ENCODE measurements at regions not wholly inside any gene's neighbourhood (a gene's known extent, or its start where the extent isn't known, plus 50 kb on each side); places are given as distances from the start of the nearest gene placed in this dataset.

DNA sequence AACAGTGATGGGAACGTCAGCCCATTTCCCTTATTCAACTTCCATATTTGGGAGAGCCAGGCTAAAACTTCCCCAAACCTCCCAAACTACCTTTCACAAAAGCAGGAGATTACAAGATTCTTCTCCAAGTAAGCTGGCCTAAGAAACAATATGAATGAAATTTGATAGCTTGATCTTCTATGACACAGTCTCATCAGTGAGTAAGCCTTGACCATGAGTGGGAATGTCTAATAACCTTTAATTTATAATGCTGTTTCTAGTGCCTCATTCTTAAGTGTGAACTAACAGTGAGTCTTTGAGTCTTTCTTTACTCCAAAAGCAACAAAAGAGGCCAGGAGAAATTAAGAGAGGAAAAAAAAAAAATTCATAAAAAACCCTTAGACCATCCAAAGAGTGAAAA, 1379.9 kb downstream of the EFNA5 start:
- no peaks in the 10 kb centered on the region for H3K36me3 ChIP-seq (replicated peaks in 1 of 2; ENCODE audit: control insufficient read depth in 1 of 2, insufficient read depth in 2 of 2, low read length in 1 of 2)
- ChIA-PET CTCF (no interaction called here), POLR2A (no interaction called here)
- no peak overlapping the region for H3K9ac ChIP-seq
- peaks cover 10% of the 10 kb centered on the region for H3F3A ChIP-seq (replicated peaks; ENCODE audit: insufficient read depth)
- no peak overlapping the region for H3K4me2 ChIP-seq
- peaks cover 2 to 26% of the 10 kb centered on the region in 2 experiments; a peak in 3 of 4 replicates for H3K4me1 ChIP-seq (ENCODE audit: control insufficient read depth in 1 of 2, insufficient read depth in 2 of 2, low read depth in 1 of 2, low read length in 1 of 2)
- H2AFZ ChIP-seq (ENCODE audit: low read depth) = no peak overlapping the region
- no peak overlapping the region for H3K4me3 ChIP-seq (ENCODE audit: low read depth in 2 of 2, low read length in 1 of 2)
- H3K9me2 ChIP-seq = no peaks in the 10 kb centered on the region
- 82% methylated on average over 1 of the region's 1 CpG for WGBS (ENCODE audit: low lambda C conversion rate)
- H3K27ac ChIP-seq (ENCODE audit: low read depth in 2 of 2, low read length in 1 of 2) = no peak overlapping the region
- no peaks in the 10 kb centered on the region for H3K27me3 ChIP-seq (ENCODE audit: insufficient read depth)
- no peak for DNase-seq
- TF ChIP-seq, protein P1, sequence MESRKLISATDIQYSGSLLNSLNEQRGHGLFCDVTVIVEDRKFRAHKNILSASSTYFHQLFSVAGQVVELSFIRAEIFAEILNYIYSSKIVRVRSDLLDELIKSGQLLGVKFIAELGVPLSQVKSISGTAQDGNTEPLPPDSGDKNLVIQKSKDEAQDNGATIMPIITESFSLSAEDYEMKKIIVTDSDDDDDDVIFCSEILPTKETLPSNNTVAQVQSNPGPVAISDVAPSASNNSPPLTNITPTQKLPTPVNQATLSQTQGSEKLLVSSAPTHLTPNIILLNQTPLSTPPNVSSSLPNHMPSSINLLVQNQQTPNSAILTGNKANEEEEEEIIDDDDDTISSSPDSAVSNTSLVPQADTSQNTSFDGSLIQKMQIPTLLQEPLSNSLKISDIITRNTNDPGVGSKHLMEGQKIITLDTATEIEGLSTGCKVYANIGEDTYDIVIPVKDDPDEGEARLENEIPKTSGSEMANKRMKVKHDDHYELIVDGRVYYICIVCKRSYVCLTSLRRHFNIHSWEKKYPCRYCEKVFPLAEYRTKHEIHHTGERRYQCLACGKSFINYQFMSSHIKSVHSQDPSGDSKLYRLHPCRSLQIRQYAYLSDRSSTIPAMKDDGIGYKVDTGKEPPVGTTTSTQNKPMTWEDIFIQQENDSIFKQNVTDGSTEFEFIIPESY (IDR thresholded peaks at IDR 0.05; ENCODE audit: borderline replicate concordance, low read depth) = no peak
- TF ChIP-seq, protein P2, sequence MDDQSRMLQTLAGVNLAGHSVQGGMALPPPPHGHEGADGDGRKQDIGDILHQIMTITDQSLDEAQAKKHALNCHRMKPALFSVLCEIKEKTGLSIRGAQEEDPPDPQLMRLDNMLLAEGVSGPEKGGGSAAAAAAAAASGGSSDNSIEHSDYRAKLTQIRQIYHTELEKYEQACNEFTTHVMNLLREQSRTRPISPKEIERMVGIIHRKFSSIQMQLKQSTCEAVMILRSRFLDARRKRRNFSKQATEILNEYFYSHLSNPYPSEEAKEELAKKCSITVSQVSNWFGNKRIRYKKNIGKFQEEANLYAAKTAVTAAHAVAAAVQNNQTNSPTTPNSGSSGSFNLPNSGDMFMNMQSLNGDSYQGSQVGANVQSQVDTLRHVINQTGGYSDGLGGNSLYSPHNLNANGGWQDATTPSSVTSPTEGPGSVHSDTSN (IDR thresholded peaks at IDR 0.05) = peak; percentile 46; the same call in 1 of the 2 replicates
- TF ChIP-seq TCF12 (IDR thresholded peaks at IDR 0.05) = peak; percentile 32; the same call in 1 of the 2 replicates
- peak; percentile 37; the same call in 1 of the 2 replicates for TF ChIP-seq FOSL2 (IDR thresholded peaks at IDR 0.05; ENCODE audit: borderline replicate concordance, low read depth)
- TF ChIP-seq, protein P3, sequence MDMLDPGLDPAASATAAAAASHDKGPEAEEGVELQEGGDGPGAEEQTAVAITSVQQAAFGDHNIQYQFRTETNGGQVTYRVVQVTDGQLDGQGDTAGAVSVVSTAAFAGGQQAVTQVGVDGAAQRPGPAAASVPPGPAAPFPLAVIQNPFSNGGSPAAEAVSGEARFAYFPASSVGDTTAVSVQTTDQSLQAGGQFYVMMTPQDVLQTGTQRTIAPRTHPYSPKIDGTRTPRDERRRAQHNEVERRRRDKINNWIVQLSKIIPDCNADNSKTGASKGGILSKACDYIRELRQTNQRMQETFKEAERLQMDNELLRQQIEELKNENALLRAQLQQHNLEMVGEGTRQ (IDR thresholded peaks at IDR 0.05; ENCODE audit: borderline replicate concordance, low read depth, low read length) = no peak
- 0 out of 2 replicates have a peak, but pooled peaks have one; percentile 14 for TF ChIP-seq RXRA (IDR thresholded peaks at IDR 0.05; ENCODE audit: borderline replicate concordance, low read depth)
- no peaks in the 10 kb centered on the region for H4K20me1 ChIP-seq (ENCODE audit: insufficient read depth)
- H3K79me2 ChIP-seq (ENCODE audit: insufficient read depth) = no peaks in the 10 kb centered on the region
- H3K9me3 ChIP-seq = no peaks in the 10 kb centered on the region

DNA sequence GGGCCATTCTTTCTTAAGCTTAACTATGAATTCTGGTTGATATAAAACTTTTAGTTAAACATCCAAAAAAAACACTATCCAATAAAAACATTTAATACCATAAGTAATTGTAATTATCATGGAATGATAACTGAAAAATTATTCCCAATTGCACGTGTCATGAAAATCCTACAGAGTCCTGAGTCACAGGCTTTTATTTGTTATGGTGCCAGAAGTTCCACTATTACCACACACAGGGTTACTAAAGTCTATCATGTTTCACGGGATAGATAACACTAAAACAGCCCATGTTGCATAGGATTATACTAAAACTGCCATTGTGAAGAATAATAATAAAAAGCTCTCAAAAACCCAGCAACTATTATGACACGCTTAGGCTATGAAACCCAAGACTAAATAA, 1381.8 kb downstream of the EFNA5 start:
- DNase-seq = no peak
- Histone ChIP-seq H4K20me1 (ENCODE audit: insufficient read depth) (no peaks in the 10 kb centered on the region), H3K9me3 (no peaks in the 10 kb centered on the region), H3K79me2 (ENCODE audit: insufficient read depth) (no peaks in the 10 kb centered on the region), H3K27ac (ENCODE audit: low read depth in 2 of 2, low read length in 1 of 2) (no peak overlapping the region), H3K4me3 (ENCODE audit: low read depth in 2 of 2, low read length in 1 of 2) (no peak overlapping the region), H3K36me3 (replicated peaks in 1 of 2; ENCODE audit: control insufficient read depth in 1 of 2, insufficient read depth in 2 of 2, low read length in 1 of 2) (no peaks in the 10 kb centered on the region), H3K4me1 (ENCODE audit: control insufficient read depth in 1 of 2, insufficient read depth in 2 of 2, low read depth in 1 of 2, low read length in 1 of 2) (peaks cover 2 to 26% of the 10 kb centered on the region in 2 experiments; a peak in 3 of 4 replicates), H3K9ac (no peak overlapping the region), H3F3A (replicated peaks; ENCODE audit: insufficient read depth) (peaks cover 10% of the 10 kb centered on the region), H3K27me3 (ENCODE audit: insufficient read depth) (no peaks in the 10 kb centered on the region), H3K4me2 (no peak overlapping the region), H2AFZ (ENCODE audit: low read depth) (no peak overlapping the region), H3K9me2 (no peaks in the 10 kb centered on the region)
- TF ChIP-seq TCF12 (IDR thresholded peaks at IDR 0.05) (no peak), GABPA (IDR thresholded peaks at IDR 0.05; ENCODE audit: low read depth) (no peak), SMC3 (IDR thresholded peaks at IDR 0.05; ENCODE audit: low read depth, low read length) (no peak), NFIC (IDR thresholded peaks at IDR 0.05; ENCODE audit: borderline replicate concordance) (no peak), FOXM1 (IDR thresholded peaks at IDR 0.05; ENCODE audit: low read depth) (no peak), EP300 (IDR thresholded peaks at IDR 0.05; ENCODE audit: borderline replicate concordance in 1 of 2, low read depth in 1 of 2, low read length in 1 of 2) (no peak)
- TF ChIP-seq, protein P4, sequence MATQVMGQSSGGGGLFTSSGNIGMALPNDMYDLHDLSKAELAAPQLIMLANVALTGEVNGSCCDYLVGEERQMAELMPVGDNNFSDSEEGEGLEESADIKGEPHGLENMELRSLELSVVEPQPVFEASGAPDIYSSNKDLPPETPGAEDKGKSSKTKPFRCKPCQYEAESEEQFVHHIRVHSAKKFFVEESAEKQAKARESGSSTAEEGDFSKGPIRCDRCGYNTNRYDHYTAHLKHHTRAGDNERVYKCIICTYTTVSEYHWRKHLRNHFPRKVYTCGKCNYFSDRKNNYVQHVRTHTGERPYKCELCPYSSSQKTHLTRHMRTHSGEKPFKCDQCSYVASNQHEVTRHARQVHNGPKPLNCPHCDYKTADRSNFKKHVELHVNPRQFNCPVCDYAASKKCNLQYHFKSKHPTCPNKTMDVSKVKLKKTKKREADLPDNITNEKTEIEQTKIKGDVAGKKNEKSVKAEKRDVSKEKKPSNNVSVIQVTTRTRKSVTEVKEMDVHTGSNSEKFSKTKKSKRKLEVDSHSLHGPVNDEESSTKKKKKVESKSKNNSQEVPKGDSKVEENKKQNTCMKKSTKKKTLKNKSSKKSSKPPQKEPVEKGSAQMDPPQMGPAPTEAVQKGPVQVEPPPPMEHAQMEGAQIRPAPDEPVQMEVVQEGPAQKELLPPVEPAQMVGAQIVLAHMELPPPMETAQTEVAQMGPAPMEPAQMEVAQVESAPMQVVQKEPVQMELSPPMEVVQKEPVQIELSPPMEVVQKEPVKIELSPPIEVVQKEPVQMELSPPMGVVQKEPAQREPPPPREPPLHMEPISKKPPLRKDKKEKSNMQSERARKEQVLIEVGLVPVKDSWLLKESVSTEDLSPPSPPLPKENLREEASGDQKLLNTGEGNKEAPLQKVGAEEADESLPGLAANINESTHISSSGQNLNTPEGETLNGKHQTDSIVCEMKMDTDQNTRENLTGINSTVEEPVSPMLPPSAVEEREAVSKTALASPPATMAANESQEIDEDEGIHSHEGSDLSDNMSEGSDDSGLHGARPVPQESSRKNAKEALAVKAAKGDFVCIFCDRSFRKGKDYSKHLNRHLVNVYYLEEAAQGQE (IDR thresholded peaks at IDR 0.05; ENCODE audit: low read depth, low read length) = no peak
- TF ChIP-seq, protein P5, sequence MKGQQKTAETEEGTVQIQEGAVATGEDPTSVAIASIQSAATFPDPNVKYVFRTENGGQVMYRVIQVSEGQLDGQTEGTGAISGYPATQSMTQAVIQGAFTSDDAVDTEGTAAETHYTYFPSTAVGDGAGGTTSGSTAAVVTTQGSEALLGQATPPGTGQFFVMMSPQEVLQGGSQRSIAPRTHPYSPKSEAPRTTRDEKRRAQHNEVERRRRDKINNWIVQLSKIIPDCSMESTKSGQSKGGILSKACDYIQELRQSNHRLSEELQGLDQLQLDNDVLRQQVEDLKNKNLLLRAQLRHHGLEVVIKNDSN (IDR thresholded peaks at IDR 0.05; ENCODE audit: borderline replicate concordance, low read depth) = no peak
- ChIA-PET POLR2A (no interaction called here), CTCF (interaction anchor here (1.0 to 1.6 kb wide), 2 partner anchors 17 to 36 kb away, joined by 3 to 4 read pairs; no protein-coding TSS in a partner anchor)
- WGBS (ENCODE audit: low lambda C conversion rate) = 67% methylated on average over 3 of the region's 3 CpGs
